ENCODE measurements at regions not wholly inside any gene's neighbourhood (a gene's known extent, or its start where the extent isn't known, plus 50 kb on each side); places are given as distances from the start of the nearest gene placed in this dataset.

- no peak for DNase-seq
Observed at GRCh38 chr1:37393173-37394120, 80.9 kb upstream of the ZC3H12A start.

- no peak for DNase-seq
Observed at GRCh38 chr1:37394574-37395464, 79.6 kb upstream of the ZC3H12A start.

GRCh38 chr1:37398096-37398495 lies 76.3 kb upstream of the ZC3H12A start:
- DNase-seq = no peak

- no peak for DNase-seq
Observed at GRCh38 chr1:37399205-37399604, 75.2 kb upstream of the ZC3H12A start.

- DNase-seq = no peak
Observed at GRCh38 chr1:37399830-37400464, 74.4 kb upstream of the ZC3H12A start.

GRCh38 chr1:37400466-37401225 lies 73.7 kb upstream of the ZC3H12A start:
- no peak for DNase-seq

- no peak for DNase-seq
Observed at GRCh38 chr1:37403166-37403565, 71.2 kb upstream of the ZC3H12A start.

- DNase-seq = no peak
Observed at GRCh38 chr1:37404711-37405110, 69.7 kb upstream of the ZC3H12A start.

GRCh38 chr1:37410105-37410504 lies 64.3 kb upstream of the ZC3H12A start:
- no peak for DNase-seq

- DNase-seq = no peak
Observed at GRCh38 chr1:37410815-37411214, 63.6 kb upstream of the ZC3H12A start.

- no peak for DNase-seq
Observed at GRCh38 chr1:37415611-37416244, 58.7 kb upstream of the ZC3H12A start.

- no peak for DNase-seq
Observed at GRCh38 chr1:37420456-37420855, 53.9 kb upstream of the ZC3H12A start.

- DNase-seq = no peak
Observed at GRCh38 chr1:37423810-37424209, 50.6 kb upstream of the ZC3H12A start.

GRCh38 chr1:37424523-37424922 lies 49.9 kb upstream of the ZC3H12A start:
- no peak for DNase-seq

Measured in CD4-positive, alpha-beta T cell treated with Interleukin-17A for 1 hour (primary cell).